MM.1S (cell line): ENCODE measurements at regions not wholly inside any gene's neighbourhood (a gene's known extent, or its start where the extent isn't known, plus 50 kb on each side); places are given as distances from the start of the nearest gene placed in this dataset.

ENCODE experiments used
- DNase-seq: peaks from one replicate; pipeline ENCODE4 v3.0.0-alpha.2; 2015
- H2AFZ ChIP-seq: fragments of 300-600 bp; sonication (generic); 2 replicates; pipeline ENCODE4 v1.6.0; 2016; ENCODE audit warnings: antibody characterized with exemption, low read length
- H3F3A ChIP-seq: fragments of 300-600 bp; sonication (generic); 2 replicates; pipeline ENCODE4 v1.6.1; 2016; ENCODE audit warnings: mild to moderate bottlenecking, antibody characterized with exemption, low read length, moderate library complexity, mixed read lengths; ENCODE audit not compliant: insufficient read depth
- H3K27ac ChIP-seq: fragments of 300-600 bp; sonication (generic); 2 replicates; pipeline ENCODE4 v1.5.1; 2016; ENCODE audit warnings: mild to moderate bottlenecking, low read length
- H3K27me3 ChIP-seq: fragments of 300-600 bp; sonication (generic); replicated peaks from 2 replicates; pipeline ENCODE4 v1.6.0; 2016; ENCODE audit warnings: low read length; ENCODE audit not compliant: insufficient read depth
- H3K36me3 ChIP-seq: fragments of 300-600 bp; sonication (generic); replicated peaks from 2 replicates; pipeline ENCODE4 v1.6.1; 2016; ENCODE audit warnings: mild to moderate bottlenecking, low read length, mixed read lengths; ENCODE audit not compliant: insufficient read depth
- H3K4me1 ChIP-seq: fragments of 300-600 bp; sonication (generic); 2 replicates; pipeline ENCODE4 v1.6.1; 2016; ENCODE audit warnings: low read length, mixed read lengths
- H3K4me2 ChIP-seq: fragments of 300-600 bp; sonication (generic); 2 replicates; pipeline ENCODE4 v1.6.0; 2016; ENCODE audit warnings: low read depth, low read length
- H3K4me3 ChIP-seq: fragments of 300-600 bp; sonication (generic); 2 replicates; pipeline ENCODE4 v1.5.1; 2016; ENCODE audit warnings: low read length, mixed read lengths
- H3K79me2 ChIP-seq: fragments of 300-600 bp; sonication (generic); 2 replicates; pipeline ENCODE4 v1.6.1; 2016; ENCODE audit warnings: mixed run types, low read length, mixed read lengths
- H3K9ac ChIP-seq: fragments of 300-600 bp; sonication (generic); 2 replicates; pipeline ENCODE4 v1.6.1; 2016; ENCODE audit warnings: low read length, mixed read lengths
- H3K9me2 ChIP-seq: fragments of 300-600 bp; sonication (generic); replicated peaks from 2 replicates; pipeline ENCODE4 v1.6.1; 2016; ENCODE audit warnings: mild to moderate bottlenecking, low read length, mixed read lengths; ENCODE audit not compliant: insufficient read depth
- H3K9me3 ChIP-seq: fragments of 300-600 bp; sonication (generic); replicated peaks from 2 replicates; pipeline ENCODE4 v1.6.1; 2016; ENCODE audit warnings: mild to moderate bottlenecking, low read length, mixed read lengths; ENCODE audit not compliant: insufficient read depth
- H4K20me1 ChIP-seq: fragments of 300-600 bp; sonication (generic); 2 replicates; pipeline ENCODE4 v1.6.1; 2016; ENCODE audit warnings: mild to moderate bottlenecking, low read length, moderate library complexity, mixed read lengths; ENCODE audit not compliant: insufficient read depth
- CTCF ChIP-seq: fragments of 300-600 bp; sonication (generic); IDR thresholded peaks from 2 replicates; pipeline ENCODE4 v1.5.1; 2016; ENCODE audit warnings: antibody characterized with exemption, low read length, mixed read lengths
- EZH2 ChIP-seq: fragments of 300-600 bp; sonication (generic); optimal IDR thresholded peaks from 2 replicates; pipeline ENCODE3; 2017; ENCODE audit warnings: low read depth, mild to moderate bottlenecking, antibody characterized with exemption, low read length, mixed read lengths
- EZH2phosphoT487 ChIP-seq: fragments of 300-600 bp; sonication (generic); IDR thresholded peaks from 2 replicates; pipeline ENCODE4 v1.6.1; 2018; ENCODE audit warnings: antibody characterized with exemption, low read length

- Histone ChIP-seq H3K36me3 (no peaks in the 10 kb centered on the region), H3K9ac (no peak overlapping the region), H3F3A (no peaks in the 10 kb centered on the region), H3K9me2 (no peaks in the 10 kb centered on the region), H3K9me3 (no peaks in the 10 kb centered on the region), H4K20me1 (no peaks in the 10 kb centered on the region), H3K27ac (no peak overlapping the region), H3K4me3 (no peak overlapping the region), H3K4me2 (no peak overlapping the region), H3K27me3 (no peaks in the 10 kb centered on the region), H2AFZ (no peak overlapping the region), H3K79me2 (no peaks in the 10 kb centered on the region), H3K4me1 (no peaks in the 10 kb centered on the region)
- no peak for TF ChIP-seq CTCF
- no peak for TF ChIP-seq EZH2
- TF ChIP-seq EZH2phosphoT487: no peak
- DNase-seq: no peak
Measured at GRCh38 chr5:66513130-66513529, 83.1 kb upstream of the MAST4 start.

DNA sequence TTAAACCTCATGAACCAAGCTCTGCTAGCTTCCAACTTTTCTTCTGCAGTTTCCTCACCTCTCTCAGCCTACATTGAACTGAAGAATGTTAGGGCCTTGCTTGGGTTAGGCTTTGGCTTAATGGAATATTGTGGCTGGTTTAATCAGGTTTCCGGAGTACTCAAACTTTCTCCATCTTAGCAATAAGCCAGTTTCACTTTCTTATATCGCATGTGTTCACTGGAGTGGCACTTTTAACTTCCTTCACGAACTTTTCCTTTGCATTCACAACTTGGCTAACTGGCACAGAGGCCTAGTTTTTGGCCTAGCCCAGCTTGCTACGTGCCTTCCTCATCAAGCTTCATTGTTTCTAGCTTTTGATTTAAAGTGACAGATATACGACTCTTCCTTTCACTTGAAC is 81.0 kb upstream of the MAST4 start:
- no peaks in the 10 kb centered on the region for H3K4me1 ChIP-seq
- H3K9me2 ChIP-seq: no peaks in the 10 kb centered on the region
- H3K4me3 ChIP-seq: no peak overlapping the region
- no peaks in the 10 kb centered on the region for H3K36me3 ChIP-seq
- no peak overlapping the region for H3K27ac ChIP-seq
- H3K27me3 ChIP-seq: no peaks in the 10 kb centered on the region
- no peak for TF ChIP-seq EZH2
- no peak for TF ChIP-seq EZH2phosphoT487
- TF ChIP-seq CTCF: no peak
- H3K79me2 ChIP-seq: no peaks in the 10 kb centered on the region
- H3K9ac ChIP-seq: no peak overlapping the region
- no peaks in the 10 kb centered on the region for H4K20me1 ChIP-seq
- no peak overlapping the region for H2AFZ ChIP-seq
- DNase-seq: no peak
- H3F3A ChIP-seq: no peaks in the 10 kb centered on the region
- H3K4me2 ChIP-seq: no peak overlapping the region
- no peaks in the 10 kb centered on the region for H3K9me3 ChIP-seq

GRCh38 chr5:66516550-66516949 is 79.6 kb upstream of the MAST4 start:
- H3K4me1 ChIP-seq: no peaks in the 10 kb centered on the region
- no peak overlapping the region for H2AFZ ChIP-seq
- H3K79me2 ChIP-seq: no peaks in the 10 kb centered on the region
- no peaks in the 10 kb centered on the region for H3K36me3 ChIP-seq
- H3K4me2 ChIP-seq: no peak overlapping the region
- no peak overlapping the region for H3K9ac ChIP-seq
- no peak for TF ChIP-seq CTCF
- no peak for TF ChIP-seq EZH2phosphoT487
- TF ChIP-seq EZH2: no peak
- DNase-seq: no peak
- H3K4me3 ChIP-seq: no peak overlapping the region
- H4K20me1 ChIP-seq: no peaks in the 10 kb centered on the region
- H3K27me3 ChIP-seq: no peaks in the 10 kb centered on the region
- H3K9me2 ChIP-seq: no peaks in the 10 kb centered on the region
- no peak overlapping the region for H3K27ac ChIP-seq
- H3K9me3 ChIP-seq: no peaks in the 10 kb centered on the region
- H3F3A ChIP-seq: no peaks in the 10 kb centered on the region

DNA sequence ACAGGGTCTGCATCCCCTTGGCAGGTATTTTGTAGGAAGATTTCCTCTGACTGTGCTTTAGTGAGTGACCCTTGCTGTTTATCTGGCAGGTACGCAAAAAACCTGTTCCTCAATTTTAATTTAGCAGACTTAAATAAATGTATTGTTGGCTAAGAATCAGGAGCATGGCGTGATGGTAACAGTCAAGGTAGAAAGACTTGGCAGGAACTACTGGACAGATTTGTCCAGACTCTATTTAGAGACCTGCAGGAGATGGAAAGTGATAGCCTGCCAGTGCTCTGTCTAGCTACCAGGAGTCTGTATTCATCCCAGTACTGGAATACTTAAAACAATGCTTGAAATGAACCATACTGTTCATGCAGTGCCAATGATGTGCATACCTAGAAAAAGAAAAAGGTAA is 78.8 kb upstream of the MAST4 start:
- no peak overlapping the region for H2AFZ ChIP-seq
- no peaks in the 10 kb centered on the region for H3K9me2 ChIP-seq
- no peaks in the 10 kb centered on the region for H4K20me1 ChIP-seq
- H3K4me2 ChIP-seq: no peak overlapping the region
- H3K36me3 ChIP-seq: no peaks in the 10 kb centered on the region
- H3K4me3 ChIP-seq: no peak overlapping the region
- H3K9ac ChIP-seq: no peak overlapping the region
- no peak for TF ChIP-seq CTCF
- TF ChIP-seq EZH2: no peak
- TF ChIP-seq EZH2phosphoT487: no peak
- H3K79me2 ChIP-seq: no peaks in the 10 kb centered on the region
- no peak for DNase-seq
- H3K27me3 ChIP-seq: no peaks in the 10 kb centered on the region
- no peaks in the 10 kb centered on the region for H3F3A ChIP-seq
- H3K27ac ChIP-seq: no peak overlapping the region
- H3K4me1 ChIP-seq: no peaks in the 10 kb centered on the region
- no peaks in the 10 kb centered on the region for H3K9me3 ChIP-seq
